NOMO-1 (cell line): ENCODE measurements at regions not wholly inside any gene's neighbourhood (a gene's known extent, or its start where the extent isn't known, plus 50 kb on each side); places are given as distances from the start of the nearest gene placed in this dataset.
"Not testable (repeated sequence)": the region's sequence is repeated elsewhere in the genome, so short reads cannot be mapped to it uniquely, and the experiment has no call there.

Experiments
- DNase-seq, 2 experiments: peaks; one replicate each; lab custom pipeline; 2025; ENCODE audit not compliant: unreplicated experiment in 2 of 2; lab: John Stamatoyannopoulos, UW

GRCh38 chr6:3920321-3920720, 71.1 kb downstream of the FAM50B start:
- DNase-seq, result no peak

- DNase-seq, result no peak
Observed at GRCh38 chr6:3921663-3922062, 72.5 kb downstream of the FAM50B start.

DNA sequence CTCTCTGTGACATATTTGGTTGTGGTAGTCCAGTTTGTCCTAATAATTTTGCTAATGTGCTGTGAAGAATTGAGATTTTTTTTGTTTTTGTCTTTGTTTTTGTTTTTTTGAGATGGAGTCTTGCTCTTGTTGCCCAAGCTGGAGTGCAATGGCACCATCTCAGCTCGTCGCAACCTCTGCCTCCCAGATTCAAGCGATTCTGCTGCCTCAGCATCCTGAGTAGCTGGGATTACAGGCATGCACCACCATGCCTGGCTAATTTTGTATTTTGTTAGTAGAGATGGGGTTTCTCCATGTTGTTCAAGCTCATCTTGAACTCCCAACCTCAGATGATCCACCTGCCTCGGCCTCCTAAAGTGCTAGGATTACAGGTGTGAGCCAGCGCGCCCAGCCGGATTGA, 73.4 kb downstream of the FAM50B start:
- DNase-seq, result not testable (repeated sequence)

- DNase-seq, result not testable (repeated sequence)
Observed at GRCh38 chr6:3925223-3926149, 76.3 kb downstream of the FAM50B start.

DNA sequence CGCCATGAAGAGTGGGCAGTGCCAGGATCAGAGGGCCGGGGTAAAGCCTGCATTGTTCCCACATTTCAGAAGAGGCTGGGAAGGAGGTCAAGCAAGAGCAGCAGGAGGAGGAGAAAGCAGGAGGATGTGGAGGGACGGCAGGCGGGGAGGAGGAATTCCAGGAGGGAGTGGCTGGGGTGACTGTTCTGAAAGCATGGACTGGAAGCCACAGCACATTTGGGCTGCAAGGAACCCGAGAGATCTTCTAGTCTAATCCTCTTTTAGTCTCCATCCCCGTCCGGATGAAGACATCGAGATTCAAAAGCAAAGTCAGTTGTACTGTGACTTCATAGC, 76.9 kb downstream of the FAM50B start:
- no peak for DNase-seq

DNA sequence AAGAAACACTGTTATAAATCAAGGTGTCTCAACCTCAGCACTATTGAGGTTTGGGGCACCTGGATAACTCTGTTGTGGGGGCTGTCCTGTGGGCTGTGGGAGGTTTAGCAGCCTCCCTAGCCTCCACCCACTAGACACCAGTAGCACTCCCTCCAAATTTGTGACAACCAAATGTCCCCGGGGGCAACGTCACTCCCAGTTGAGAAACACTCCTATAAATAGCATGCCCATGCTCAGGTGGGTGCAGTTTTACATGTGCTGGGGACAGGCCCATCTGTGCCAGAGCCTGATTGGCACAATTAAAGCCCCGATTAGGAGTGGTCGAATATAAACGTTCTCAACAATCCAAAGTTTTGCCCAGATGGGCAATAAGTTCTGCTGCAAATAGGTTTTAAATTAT, 78.9 kb downstream of the FAM50B start:
- no peak for DNase-seq

- DNase-seq, result no peak
Observed at GRCh38 chr6:3929281-3929798, 80.2 kb downstream of the FAM50B start.

DNA sequence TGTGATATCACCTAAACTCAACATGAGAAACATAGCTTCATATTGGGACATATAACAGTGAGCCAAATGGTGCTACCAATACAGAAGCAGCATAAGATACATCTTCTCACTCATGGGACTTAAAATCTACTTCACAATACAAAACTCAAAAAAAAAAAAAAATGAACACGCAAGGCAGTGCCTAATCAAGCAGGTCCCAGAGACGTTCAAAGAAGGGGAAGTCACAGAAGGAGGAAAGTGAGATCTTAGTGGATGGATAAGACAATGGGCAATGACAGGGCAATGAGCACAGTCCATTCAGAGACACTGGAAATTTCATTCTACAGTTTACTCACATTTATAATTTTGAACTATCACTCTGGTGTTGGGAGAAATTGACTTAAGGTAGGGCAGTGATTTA, 88.3 kb downstream of the FAM50B start:
- DNase-seq, result no peak

GRCh38 chr6:3938715-3939367, 89.7 kb downstream of the FAM50B start:
- DNase-seq, result no peak

DNA sequence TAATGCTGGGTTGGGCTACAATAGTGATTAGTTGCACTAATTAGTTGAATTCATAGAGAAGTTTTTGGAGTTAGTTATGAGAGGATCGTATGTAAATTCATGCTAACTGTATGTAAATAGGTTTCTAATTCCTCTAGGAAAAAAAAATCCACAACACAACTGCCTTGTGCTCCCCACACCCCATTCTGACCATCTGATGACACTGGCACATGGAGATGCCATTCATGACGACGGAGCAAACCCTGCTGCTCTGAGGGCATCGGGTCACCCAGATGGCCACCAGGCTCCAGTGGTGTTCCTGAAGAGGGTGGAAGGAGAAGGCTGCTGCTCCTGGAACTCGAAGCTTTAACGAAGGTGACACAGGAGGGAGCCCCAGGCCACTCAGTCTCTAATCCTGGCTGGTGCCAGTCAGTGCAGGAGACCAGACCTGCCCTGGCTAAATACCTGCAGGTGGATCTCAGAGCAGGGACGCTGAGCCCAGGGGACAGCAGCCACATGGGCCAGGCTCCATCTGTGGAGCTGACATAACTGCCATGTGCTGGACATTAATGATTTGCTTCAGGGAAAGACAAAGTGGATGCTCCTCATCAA, 90.3 kb downstream of the FAM50B start:
- DNase-seq, result no peak

DNA sequence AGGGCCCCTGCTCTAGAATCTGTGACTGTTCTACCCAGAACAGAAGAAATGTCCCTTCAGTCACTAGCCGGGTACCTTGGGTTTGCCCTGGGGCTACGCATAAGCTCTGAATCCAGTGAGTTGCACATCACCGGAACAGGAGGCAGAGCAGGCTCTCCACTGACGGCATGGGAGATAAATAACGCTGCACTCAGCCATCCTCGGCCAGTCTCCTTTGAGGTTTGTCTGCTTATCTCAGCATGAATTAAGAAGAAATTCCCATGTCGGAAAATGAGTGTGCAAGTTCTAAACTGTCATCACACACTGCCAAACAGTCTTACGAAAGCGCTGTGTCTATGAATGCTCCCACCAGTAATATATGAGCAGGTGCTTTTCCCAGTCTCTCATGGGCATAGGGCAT, 90.8 kb downstream of the FAM50B start:
- no peak for DNase-seq

GRCh38 chr6:3940703-3941102, 91.5 kb downstream of the FAM50B start:
- no peak for DNase-seq

DNA sequence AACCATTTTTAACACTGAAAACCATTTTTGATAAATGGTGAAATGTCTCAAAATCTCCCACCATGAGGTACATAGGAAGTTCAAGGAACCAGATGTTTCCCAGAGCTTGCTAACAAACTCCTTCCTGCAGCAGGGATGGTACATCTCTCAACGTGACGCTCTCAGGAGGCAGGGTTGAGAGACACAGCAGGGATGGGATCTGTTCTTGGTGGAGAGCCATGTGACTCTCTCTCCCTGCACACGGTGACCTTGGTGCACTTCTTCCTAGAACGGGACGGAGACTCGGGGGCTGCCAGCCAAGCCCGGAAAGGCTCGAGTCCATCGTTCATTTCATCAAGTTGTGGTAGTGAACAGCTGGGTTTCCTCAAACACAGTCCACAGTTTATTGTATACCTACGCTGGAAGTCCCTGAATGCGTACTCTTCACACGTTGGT, 94.2 kb downstream of the FAM50B start:
- no peak for DNase-seq

DNA sequence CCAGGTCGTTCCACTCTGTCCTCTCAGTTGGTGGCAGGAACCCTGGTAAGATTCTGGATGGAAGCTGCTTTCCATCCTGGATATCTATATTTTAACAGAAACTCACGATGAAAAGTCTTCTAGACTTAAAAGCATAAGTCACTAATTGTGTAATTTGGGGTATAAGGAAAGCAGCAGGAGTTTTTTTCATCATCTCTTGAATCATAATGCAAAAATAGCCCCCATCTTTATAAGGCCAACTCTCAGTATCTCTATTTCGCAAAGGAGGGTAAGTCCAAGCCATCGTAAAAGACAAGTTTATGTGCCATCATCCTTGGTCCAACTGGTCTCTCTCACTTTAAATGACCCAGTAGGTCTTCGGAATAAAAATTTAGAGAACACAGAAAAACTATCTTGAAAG, 95.1 kb downstream of the FAM50B start:
- DNase-seq, result no peak

DNA sequence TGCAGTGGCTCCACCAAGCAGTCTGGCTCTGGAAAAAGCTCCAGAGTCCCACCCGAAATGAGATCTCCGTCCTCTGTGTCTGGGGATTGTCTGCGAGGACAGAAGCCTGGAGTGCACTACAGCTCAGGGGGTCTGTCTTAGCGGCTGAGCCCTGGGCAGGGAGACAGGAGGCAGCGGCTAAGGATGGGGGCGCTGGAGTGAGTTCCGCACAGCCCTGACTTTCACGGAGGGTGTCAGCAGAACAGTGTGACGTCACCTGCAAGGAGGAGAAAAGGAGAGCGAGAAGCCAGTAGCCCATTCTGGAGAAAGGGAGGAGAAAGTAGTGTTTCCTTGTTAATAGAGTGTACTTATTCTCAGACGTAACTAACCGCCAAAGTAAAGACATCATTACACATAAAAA, 97.6 kb downstream of the FAM50B start:
- DNase-seq, result no peak

- no peak for DNase-seq
Observed at GRCh38 chr6:3948866-3949265, 99.7 kb downstream of the FAM50B start.

DNA sequence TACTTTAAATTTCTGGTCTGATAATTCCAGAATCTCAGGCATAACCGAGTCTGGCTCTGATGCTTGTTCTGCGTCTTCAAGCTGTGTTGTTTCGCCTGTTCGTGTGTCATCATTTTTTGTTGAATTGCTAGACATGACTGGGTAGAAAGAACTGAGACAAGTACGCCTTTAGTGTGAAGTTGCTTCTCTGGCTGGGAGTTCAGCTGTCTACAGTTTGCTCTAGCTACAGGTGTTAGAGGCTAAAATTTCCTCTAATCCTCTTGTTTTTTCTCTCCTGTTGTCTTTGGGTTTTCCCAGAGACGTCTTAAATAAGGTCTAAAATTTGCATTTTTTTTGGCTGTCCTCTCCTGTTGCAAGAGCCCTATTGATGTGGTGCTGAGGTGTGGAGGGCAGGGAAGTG, 100.3 kb downstream of the FAM50B start:
- no peak for DNase-seq

DNA sequence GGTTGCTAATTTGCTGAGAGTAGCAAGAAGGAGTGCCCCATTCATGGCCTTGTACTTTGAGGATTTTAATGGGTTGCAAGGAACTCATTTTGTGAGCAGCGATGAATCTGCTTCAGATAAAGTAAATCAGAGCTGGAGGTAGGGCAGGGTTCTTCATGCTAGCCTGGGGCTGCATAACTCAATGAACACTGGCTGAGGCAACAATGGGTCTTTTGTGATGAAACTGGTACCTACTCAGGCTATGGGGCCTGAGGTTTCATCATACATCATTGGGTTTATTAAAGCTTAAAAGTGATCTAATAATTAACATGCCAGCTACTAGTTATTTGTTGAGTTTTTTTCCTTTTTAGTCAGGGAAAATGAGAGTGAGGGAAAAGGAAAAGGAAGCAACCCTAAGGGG, 106.9 kb downstream of the FAM50B start:
- no peak for DNase-seq

DNA sequence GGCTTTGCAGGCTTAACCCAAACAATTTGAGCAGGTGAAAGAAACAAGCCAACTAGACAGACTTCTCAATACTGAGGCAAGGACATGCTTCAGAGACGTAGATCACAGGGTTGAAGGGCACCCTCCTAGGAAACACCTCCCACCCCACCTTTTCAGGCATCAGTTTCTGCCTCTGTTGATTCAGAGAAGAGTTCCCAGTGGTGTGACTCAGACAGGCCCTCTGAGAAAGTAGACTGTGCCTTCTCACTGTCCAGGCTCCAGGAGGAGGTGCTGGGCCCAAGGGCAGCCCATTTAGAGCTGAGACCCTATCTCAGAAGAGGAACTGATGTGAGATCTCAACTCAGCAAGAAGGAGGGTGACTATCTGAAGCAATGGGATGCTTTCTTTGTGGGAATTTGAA, 108.1 kb downstream of the FAM50B start:
- DNase-seq, result no peak

- no peak for DNase-seq
Observed at GRCh38 chr6:3958255-3958654, 109.1 kb downstream of the FAM50B start.

DNA sequence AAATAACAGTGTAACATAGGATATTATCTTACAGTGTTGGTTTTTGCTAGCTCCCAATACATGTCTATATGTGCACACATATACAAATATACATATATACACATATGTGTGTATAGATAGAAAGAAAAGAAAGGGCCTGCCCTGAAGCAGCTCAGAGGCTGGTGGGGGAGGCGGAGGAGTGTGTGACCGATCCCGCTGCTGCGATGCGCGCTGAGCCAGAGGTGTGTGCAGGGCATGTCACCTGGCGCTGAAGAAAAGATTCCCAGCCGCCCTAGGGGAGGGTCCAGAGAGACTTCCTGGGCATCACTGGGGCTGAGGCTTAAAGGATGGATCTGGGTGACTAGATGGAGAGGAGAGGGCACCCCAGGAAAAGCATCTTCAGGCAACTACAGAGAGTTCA, 110.2 kb downstream of the FAM50B start:
- DNase-seq, result no peak
